Psoas muscle (tissue), 7 donors: ENCODE measurements at regions not wholly inside any gene's neighbourhood (a gene's known extent, or its start where the extent isn't known, plus 50 kb on each side); places are given as distances from the start of the nearest gene placed in this dataset.

Experiments
- ATAC-seq, 4 donors: fragments of 200-7000 bp; cut with Tn5 transposase; one replicate each; pipeline ENCODE4 v1.9.1; 2020; ENCODE audit warnings: moderate library complexity in 3 of 4, mild to moderate bottlenecking in 2 of 4
- DNase-seq, 2 donors: peaks; one replicate each; pipeline ENCODE4 v3.0.0-alpha.2; 2020
- H3K27ac ChIP-seq: fragments of 200-600 bp; one replicate; pipeline ENCODE4 v1.8.0; 2022
- H3K27me3 ChIP-seq, 3 donors: fragments of 200-600 bp in 1 of 3; one replicate each; pipeline versions ENCODE4 v1.6.1 to v1.8.0; 2013 to 2022; ENCODE audit warnings: low read length in 2 of 3, mild to moderate bottlenecking in 2 of 3, moderate library complexity in 1 of 3; ENCODE audit not compliant: insufficient read depth in 3 of 3
- H3K36me3 ChIP-seq, 2 donors: fragments of 200-600 bp in 1 of 2; one replicate each; pipeline versions ENCODE4 v1.6.1 to v1.8.0; 2013 to 2022; ENCODE audit warnings: low read depth in 1 of 2, mild to moderate bottlenecking in 1 of 2, moderate library complexity in 1 of 2; ENCODE audit not compliant: insufficient read depth in 1 of 2
- H3K4me1 ChIP-seq: fragments of 200-600 bp; one replicate; pipeline ENCODE4 v1.8.0; 2022
- H3K4me3 ChIP-seq: fragments of 200-600 bp; one replicate; pipeline ENCODE4 v1.8.0; 2022; ENCODE audit warnings: mild to moderate bottlenecking
- H3K9me3 ChIP-seq: fragments of 200-600 bp; one replicate; pipeline ENCODE4 v1.8.0; 2022
- WGBS, 3 donors: extraction: QIAGEN DNeasy Blood & Tissue Kit; methylation state at CpG; one replicate each; pipeline versions ENCODE4 v1.1.6 to v1.1.7; 2013; 5-methylcytosine and 5-hydroxymethylcytosine counted together
- intact Hi-C, 2 donors: fragments of 100-400 bp; cut with DNase I; formaldehyde crosslinking; loops; one replicate each; pipeline versions ENCODE4 v1.11.0 to v1.14.2; 2022
- TF ChIP-seq, protein P1 (sequence below): fragments of 200-600 bp; IDR thresholded peaks from one replicate; pipeline ENCODE4 v1.8.0; 2022; ENCODE audit warnings: antibody characterized with exemption
- donor health status: healthy with polysubstance abuse.
- donor health status: DM: no; HTN: no; CAD: no; lungs with moderate emphysema.
- donor health status: Bipolar disorder and iron deficiency.
- donor health status: healthy.
- donor health status: DM: yes; HTN: yes; CAD: no.
- donor health status: DM: no; HTN: no; CAD: no.
- donor health status: DM: yes; HTN: yes; CAD: no.

DNA sequence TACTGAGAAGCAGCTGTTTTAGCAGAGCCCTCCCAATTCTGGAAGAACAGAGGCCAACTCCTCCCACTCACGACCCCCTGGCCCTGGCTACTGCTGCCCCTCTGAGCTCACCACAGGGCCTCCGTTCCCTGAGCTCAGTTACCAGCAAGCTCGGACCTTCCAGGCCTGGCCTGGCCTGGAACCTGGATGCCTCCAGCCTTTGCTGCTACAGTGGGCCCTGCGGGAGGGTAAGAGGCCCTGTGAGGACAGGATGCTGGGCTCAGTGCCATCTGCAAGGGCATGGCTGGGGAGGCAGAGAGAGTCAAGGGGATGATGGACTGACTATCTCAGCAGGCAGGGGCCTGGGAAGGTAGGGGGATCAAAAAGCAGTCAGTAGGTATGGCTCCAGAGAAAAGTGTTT is 209.9 kb upstream of the NCAM1 start:
- H3K27me3 ChIP-seq, result peaks cover 0 to 5% (median 3%) of the 10 kb centered on the region in 3 donors
- TF ChIP-seq, protein P1, sequence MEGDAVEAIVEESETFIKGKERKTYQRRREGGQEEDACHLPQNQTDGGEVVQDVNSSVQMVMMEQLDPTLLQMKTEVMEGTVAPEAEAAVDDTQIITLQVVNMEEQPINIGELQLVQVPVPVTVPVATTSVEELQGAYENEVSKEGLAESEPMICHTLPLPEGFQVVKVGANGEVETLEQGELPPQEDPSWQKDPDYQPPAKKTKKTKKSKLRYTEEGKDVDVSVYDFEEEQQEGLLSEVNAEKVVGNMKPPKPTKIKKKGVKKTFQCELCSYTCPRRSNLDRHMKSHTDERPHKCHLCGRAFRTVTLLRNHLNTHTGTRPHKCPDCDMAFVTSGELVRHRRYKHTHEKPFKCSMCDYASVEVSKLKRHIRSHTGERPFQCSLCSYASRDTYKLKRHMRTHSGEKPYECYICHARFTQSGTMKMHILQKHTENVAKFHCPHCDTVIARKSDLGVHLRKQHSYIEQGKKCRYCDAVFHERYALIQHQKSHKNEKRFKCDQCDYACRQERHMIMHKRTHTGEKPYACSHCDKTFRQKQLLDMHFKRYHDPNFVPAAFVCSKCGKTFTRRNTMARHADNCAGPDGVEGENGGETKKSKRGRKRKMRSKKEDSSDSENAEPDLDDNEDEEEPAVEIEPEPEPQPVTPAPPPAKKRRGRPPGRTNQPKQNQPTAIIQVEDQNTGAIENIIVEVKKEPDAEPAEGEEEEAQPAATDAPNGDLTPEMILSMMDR, result no peak
- no peak overlapping the region for H3K4me3 ChIP-seq
- no peak for DNase-seq
- no peaks in the 10 kb centered on the region for H3K4me1 ChIP-seq
- H3K9me3 ChIP-seq, result no peaks in the 10 kb centered on the region
- 70 to 82% (median 78%) methylated on average over 4 of the region's 4 CpGs for WGBS, 3 donors
- H3K36me3 ChIP-seq, result no peaks in the 10 kb centered on the region
- H3K27ac ChIP-seq, result no peak overlapping the region
- intact Hi-C loops, result loop anchor here in 1 of 2 donors (5.0 kb wide), 1 partner anchor 94 kb away; no protein-coding TSS in a partner anchor
- ATAC-seq, result no peak

DNA sequence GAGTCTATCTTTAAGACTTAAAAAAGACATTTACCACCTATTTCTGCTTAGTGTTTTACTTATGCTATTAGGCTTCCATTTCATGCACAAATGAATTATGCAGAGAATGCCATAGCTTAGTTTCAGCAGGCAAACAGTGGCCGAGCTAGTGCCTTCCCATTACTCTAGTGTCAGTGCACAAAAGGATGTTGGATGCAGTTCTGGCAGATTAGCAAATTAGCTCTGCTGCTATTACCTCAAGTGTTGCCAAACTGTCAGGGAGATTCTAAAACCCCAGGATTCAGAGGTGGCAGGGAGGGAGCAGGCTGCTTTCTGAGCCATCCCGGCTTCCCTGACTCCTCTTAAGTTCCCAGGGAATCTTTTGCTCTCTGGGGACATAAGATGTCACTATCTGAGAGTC is 209.4 kb upstream of the NCAM1 start:
- DNase-seq (no peak), ATAC-seq (no peak)
- intact Hi-C loops, result loop anchor here in 1 of 2 donors (5.0 kb wide), 1 partner anchor 94 kb away; no protein-coding TSS in a partner anchor
- no peak overlapping the region for H3K4me3 ChIP-seq
- no peaks in the 10 kb centered on the region for H3K4me1 ChIP-seq
- 65 to 74% (median 71%) methylated on average over 2 of the region's 2 CpGs for WGBS, 3 donors
- H3K27me3 ChIP-seq, result peaks cover 0 to 4% (median 3%) of the 10 kb centered on the region in 3 donors
- no peaks in the 10 kb centered on the region for H3K36me3 ChIP-seq
- H3K9me3 ChIP-seq, result no peaks in the 10 kb centered on the region
- H3K27ac ChIP-seq, result no peak overlapping the region
- TF ChIP-seq, protein P1, result no peak

DNA sequence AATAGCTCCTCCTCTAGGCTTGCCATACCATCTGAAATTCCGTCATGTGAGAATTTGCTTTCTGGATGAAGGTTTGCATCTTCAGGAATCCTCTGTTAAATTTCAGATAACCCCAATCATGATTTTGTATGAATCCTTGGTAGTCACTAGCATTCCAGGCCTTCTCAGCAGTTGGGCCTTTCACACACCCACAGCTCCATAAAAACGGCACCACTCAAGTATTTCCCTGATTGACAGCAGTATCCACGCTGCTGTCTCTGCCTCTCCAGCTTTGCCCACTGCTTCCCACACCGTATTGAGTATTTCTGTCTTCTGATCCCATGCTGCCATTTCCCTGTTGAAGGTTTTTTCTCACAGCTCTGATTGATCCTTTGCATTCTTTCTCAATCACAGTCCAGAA is 208.7 kb upstream of the NCAM1 start:
- Histone ChIP-seq H3K36me3 (no peaks in the 10 kb centered on the region), H3K27ac (no peak overlapping the region), H3K4me1 (no peaks in the 10 kb centered on the region), H3K4me3 (no peak overlapping the region), H3K9me3 (no peaks in the 10 kb centered on the region), H3K27me3 (peaks cover 0 to 3% (median 2%) of the 10 kb centered on the region in 3 donors)
- intact Hi-C loops, result loop anchor here in 1 of 2 donors (5.0 kb wide), 1 partner anchor 95 kb away; no protein-coding TSS in a partner anchor
- TF ChIP-seq, protein P1, result no peak
- no peak for DNase-seq
- WGBS, 3 donors, result 75 to 78% (median 77%) methylated on average over 4 of the region's 4 CpGs
- no peak for ATAC-seq

DNA sequence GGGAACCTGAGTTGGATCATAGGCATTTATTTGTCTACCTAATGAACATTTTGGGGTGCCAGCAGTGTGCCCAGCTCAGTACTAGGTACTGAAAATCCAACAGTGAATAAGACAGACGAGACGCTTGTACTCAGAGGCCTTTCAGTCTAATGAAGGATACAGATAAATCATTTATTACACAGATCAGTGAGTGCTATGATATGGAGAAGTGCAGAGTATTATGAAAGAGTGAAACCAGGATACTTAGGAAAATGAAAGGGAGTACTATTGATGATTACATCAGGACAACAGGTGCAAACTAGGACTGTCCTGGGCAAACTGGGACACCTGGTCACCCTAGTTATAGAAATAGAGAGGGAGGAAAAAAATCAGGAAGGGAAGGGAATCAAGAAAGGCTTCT is 207.5 kb upstream of the NCAM1 start:
- ATAC-seq (peak; percentile 57 to 73 (median 69)), DNase-seq (no peak)
- Histone ChIP-seq H3K4me3 (no peak overlapping the region), H3K27ac (peak overlapping the region; percentile 21), H3K4me1 (no peaks in the 10 kb centered on the region), H3K9me3 (no peaks in the 10 kb centered on the region), H3K27me3 (peaks cover 0 to 3% (median 0%) of the 10 kb centered on the region in 3 donors), H3K36me3 (no peaks in the 10 kb centered on the region)
- WGBS, 3 donors, result 49 to 77% (median 50%) methylated on average over 2 of the region's 2 CpGs
- TF ChIP-seq, protein P1, result no peak
- intact Hi-C loops, result loop anchor here in 1 of 2 donors (5.0 kb wide), 1 partner anchor 96 kb away; no protein-coding TSS in a partner anchor

DNA sequence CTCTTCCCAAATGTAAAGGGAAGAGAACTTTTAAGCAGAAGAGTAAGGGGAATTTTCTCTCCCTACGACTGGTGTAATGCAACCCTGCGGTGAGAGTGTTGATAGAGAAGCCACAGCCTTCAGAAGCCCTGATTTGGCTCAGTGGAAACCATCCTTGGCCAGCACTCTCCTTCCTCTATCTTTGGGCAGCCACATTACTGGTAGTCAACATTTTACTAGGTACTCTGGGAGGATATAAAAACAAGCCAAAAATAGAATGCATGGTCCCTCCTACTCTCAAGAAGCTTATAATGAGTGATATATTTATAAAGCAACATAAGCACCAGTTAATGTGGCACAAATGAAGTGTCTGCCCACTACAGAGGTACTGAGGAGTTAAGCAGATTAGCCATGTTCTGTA is 201.8 kb upstream of the NCAM1 start:
- Histone ChIP-seq H3K27ac (no peak overlapping the region), H3K4me1 (no peaks in the 10 kb centered on the region), H3K4me3 (no peak overlapping the region), H3K9me3 (no peaks in the 10 kb centered on the region), H3K36me3 (no peaks in the 10 kb centered on the region), H3K27me3 (no peaks in the 10 kb centered on the region)
- TF ChIP-seq, protein P1, result no peak
- intact Hi-C loops, result no loop called here
- DNase-seq, result no peak
- ATAC-seq, result peak in 2 of 4 donors; percentile 12 to 25
- WGBS, 3 donors, result 43 to 52% (median 52%) methylated on average over 2 of the region's 2 CpGs
